ENCODE measurements at regions not wholly inside any gene's neighbourhood (a gene's known extent, or its start where the extent isn't known, plus 50 kb on each side); places are given as distances from the start of the nearest gene placed in this dataset.

DNA sequence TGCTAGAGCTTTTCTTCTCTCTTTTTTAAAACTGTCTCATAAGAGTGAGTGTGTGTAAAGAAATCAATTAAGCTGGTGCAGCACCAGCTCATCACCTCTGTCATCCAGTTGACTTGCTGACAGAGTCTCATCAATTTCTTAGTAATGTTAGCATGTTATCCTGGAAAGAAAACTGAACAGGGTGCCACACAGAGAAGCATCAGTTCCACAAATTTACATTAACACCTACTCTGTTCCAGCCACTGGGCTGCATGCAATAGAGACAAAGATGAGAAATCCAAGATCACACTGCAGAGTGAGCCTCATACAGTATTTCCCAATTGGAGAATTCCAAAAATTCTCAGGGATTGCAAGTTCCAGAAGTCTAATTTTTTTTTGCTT is 207.0 kb upstream of the CITED2 start:
- TF ChIP-seq, protein P1, sequence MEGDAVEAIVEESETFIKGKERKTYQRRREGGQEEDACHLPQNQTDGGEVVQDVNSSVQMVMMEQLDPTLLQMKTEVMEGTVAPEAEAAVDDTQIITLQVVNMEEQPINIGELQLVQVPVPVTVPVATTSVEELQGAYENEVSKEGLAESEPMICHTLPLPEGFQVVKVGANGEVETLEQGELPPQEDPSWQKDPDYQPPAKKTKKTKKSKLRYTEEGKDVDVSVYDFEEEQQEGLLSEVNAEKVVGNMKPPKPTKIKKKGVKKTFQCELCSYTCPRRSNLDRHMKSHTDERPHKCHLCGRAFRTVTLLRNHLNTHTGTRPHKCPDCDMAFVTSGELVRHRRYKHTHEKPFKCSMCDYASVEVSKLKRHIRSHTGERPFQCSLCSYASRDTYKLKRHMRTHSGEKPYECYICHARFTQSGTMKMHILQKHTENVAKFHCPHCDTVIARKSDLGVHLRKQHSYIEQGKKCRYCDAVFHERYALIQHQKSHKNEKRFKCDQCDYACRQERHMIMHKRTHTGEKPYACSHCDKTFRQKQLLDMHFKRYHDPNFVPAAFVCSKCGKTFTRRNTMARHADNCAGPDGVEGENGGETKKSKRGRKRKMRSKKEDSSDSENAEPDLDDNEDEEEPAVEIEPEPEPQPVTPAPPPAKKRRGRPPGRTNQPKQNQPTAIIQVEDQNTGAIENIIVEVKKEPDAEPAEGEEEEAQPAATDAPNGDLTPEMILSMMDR (conservative IDR thresholded peaks at IDR 0.05 in 1 of 2, IDR thresholded peaks at IDR 0.05 in 1 of 2; ENCODE audit: extremely low read depth in 1 of 2, insufficient read depth in 1 of 2, low read depth in 1 of 2, low read length in 2 of 2) = no peak
- no peak for TF ChIP-seq EZH2 (IDR thresholded peaks at IDR 0.05; ENCODE audit: borderline replicate concordance, low read length)

Data from mammary epithelial cell (primary cell).